Hepatocyte (in vitro differentiated cells): ENCODE measurements at regions not wholly inside any gene's neighbourhood (a gene's known extent, or its start where the extent isn't known, plus 50 kb on each side); places are given as distances from the start of the nearest gene placed in this dataset.

Experiments
- DNase-seq: peaks from one replicate; pipeline ENCODE4 v3.0.0-alpha.2; 2016; ENCODE audit warnings: low spot score
- H2AFZ ChIP-seq: fragments of 200-600 bp; sonication (generic); 2 replicates; pipeline ENCODE4 v1.6.0; 2016; ENCODE audit warnings: antibody characterized with exemption, mild to moderate bottlenecking
- H3K27ac ChIP-seq: fragments of 200-600 bp; sonication (generic); 2 replicates; pipeline ENCODE4 v1.5.1; 2016; ENCODE audit warnings: mild to moderate bottlenecking
- H3K27me3 ChIP-seq: fragments of 200-600 bp; sonication (generic); 2 replicates; pipeline ENCODE4 v1.6.1; 2016
- H3K36me3 ChIP-seq: fragments of 200-600 bp; sonication (generic); replicated peaks from 2 replicates; pipeline ENCODE4 v1.5.1; 2016; ENCODE audit warnings: low read depth; ENCODE audit not compliant: insufficient read depth
- H3K4me1 ChIP-seq: fragments of 200-600 bp; sonication (generic); 2 replicates; pipeline ENCODE4 v1.5.1; 2016; ENCODE audit warnings: mild to moderate bottlenecking, moderate library complexity; ENCODE audit not compliant: insufficient read depth
- H3K4me2 ChIP-seq: fragments of 200-600 bp; sonication (generic); 2 replicates; pipeline ENCODE4 v1.6.0; 2016
- H3K4me3 ChIP-seq: fragments of 200-600 bp; sonication (generic); 2 replicates; pipeline ENCODE4 v1.5.1; 2016; ENCODE audit warnings: mild to moderate bottlenecking
- H3K79me2 ChIP-seq: fragments of 200-600 bp; sonication (generic); 2 replicates; pipeline ENCODE4 v1.6.0; 2017; ENCODE audit warnings: mild to moderate bottlenecking
- H3K9me2 ChIP-seq: fragments of 200-600 bp; sonication (generic); replicated peaks from 2 replicates; pipeline ENCODE4 v1.6.0; 2017; ENCODE audit warnings: mild to moderate bottlenecking; ENCODE audit not compliant: insufficient read depth
- H3K9me3 ChIP-seq: fragments of 200-600 bp; sonication (generic); 2 replicates; pipeline ENCODE4 v1.5.1; 2016; ENCODE audit warnings: low read depth, mild to moderate bottlenecking
- H4K20me1 ChIP-seq: fragments of 200-600 bp; sonication (generic); 2 replicates; pipeline ENCODE4 v1.6.0; 2016; ENCODE audit warnings: mild to moderate bottlenecking; ENCODE audit not compliant: insufficient read depth, poor library complexity, severe bottlenecking
- EZH2 ChIP-seq: fragments of 200-600 bp; sonication (generic); IDR thresholded peaks from 2 replicates; pipeline ENCODE4 v1.6.1; 2016; ENCODE audit warnings: antibody characterized with exemption, mild to moderate bottlenecking, borderline replicate concordance
- EZH2phosphoT487 ChIP-seq: fragments of 200-600 bp; sonication (generic); IDR thresholded peaks from one replicate; pipeline ENCODE4 v1.6.1; 2018; ENCODE audit warnings: antibody characterized with exemption, mild to moderate bottlenecking, low read depth, moderate library complexity; ENCODE audit not compliant: unreplicated experiment, severe bottlenecking
- WGBS: methylation state at CpG from one replicate; pipeline ENCODE4 v1.1.6; 2016; ENCODE audit warnings: low lambda C conversion rate; ENCODE audit errors: missing lambda C conversion rate; 5-methylcytosine and 5-hydroxymethylcytosine counted together
- TF ChIP-seq, protein P1 (sequence below): fragments of 200-600 bp; sonication (generic); IDR thresholded peaks from 2 replicates; pipeline ENCODE4 v1.5.1; 2016; ENCODE audit warnings: antibody characterized with exemption, mild to moderate bottlenecking; ENCODE audit not compliant: poor library complexity

DNA sequence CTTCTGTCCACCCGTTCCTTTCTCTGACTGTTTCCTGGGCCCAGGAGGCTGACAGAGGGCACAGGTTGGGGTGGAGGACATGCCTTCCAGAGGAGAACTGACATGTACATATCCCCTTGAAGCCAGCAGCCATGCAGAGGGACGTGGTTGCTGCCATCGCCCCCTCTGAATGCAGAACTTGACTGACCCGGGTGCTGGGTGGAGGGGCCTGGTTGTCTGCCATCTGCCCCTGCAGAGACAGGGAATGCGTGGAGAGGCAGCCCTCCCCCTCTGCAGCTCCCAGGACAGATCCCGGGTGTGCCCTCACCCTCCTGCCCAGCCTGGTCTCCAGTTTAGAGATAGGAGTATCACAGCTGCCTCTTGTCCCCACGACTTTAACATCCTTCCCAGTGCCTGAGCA is 383.0 kb upstream of the B3GAT1 start:
- Histone ChIP-seq H2AFZ (no peak overlapping the region), H3K4me1 (no peaks in the 10 kb centered on the region), H3K4me2 (no peak overlapping the region), H3K27ac (no peak overlapping the region), H3K27me3 (no peaks in the 10 kb centered on the region), H3K4me3 (no peak overlapping the region), H4K20me1 (no peaks in the 10 kb centered on the region), H3K9me2 (no peaks in the 10 kb centered on the region), H3K9me3 (no peaks in the 10 kb centered on the region), H3K79me2 (no peaks in the 10 kb centered on the region), H3K36me3 (no peaks in the 10 kb centered on the region)
- TF ChIP-seq, protein P1, sequence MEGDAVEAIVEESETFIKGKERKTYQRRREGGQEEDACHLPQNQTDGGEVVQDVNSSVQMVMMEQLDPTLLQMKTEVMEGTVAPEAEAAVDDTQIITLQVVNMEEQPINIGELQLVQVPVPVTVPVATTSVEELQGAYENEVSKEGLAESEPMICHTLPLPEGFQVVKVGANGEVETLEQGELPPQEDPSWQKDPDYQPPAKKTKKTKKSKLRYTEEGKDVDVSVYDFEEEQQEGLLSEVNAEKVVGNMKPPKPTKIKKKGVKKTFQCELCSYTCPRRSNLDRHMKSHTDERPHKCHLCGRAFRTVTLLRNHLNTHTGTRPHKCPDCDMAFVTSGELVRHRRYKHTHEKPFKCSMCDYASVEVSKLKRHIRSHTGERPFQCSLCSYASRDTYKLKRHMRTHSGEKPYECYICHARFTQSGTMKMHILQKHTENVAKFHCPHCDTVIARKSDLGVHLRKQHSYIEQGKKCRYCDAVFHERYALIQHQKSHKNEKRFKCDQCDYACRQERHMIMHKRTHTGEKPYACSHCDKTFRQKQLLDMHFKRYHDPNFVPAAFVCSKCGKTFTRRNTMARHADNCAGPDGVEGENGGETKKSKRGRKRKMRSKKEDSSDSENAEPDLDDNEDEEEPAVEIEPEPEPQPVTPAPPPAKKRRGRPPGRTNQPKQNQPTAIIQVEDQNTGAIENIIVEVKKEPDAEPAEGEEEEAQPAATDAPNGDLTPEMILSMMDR, result no peak
- TF ChIP-seq EZH2 (no peak), EZH2phosphoT487 (no peak)
- over 99% methylated on average over 7 of the region's 7 CpGs for WGBS
- DNase-seq, result no peak

DNA sequence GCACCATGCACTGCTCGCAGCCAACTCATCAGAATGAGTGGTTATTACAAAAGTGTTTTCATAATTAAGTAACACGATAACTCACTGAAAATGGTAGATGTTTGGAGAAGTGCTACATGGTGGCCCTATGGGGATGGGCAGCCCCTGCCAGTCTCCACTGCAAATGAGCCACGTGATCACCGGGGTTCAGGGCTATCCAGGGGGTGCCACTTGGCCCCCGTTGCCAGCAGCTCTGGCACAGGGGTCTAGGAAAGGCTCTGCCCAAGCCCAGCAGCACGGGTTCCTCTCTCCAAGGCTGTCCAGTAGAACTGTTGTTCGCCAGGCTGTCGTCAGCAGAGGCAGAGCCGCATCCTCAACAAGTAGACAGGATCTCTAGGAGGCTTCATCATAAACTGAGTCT is 382.1 kb upstream of the B3GAT1 start:
- WGBS, result 85% methylated on average over 9 of the region's 9 CpGs

DNA sequence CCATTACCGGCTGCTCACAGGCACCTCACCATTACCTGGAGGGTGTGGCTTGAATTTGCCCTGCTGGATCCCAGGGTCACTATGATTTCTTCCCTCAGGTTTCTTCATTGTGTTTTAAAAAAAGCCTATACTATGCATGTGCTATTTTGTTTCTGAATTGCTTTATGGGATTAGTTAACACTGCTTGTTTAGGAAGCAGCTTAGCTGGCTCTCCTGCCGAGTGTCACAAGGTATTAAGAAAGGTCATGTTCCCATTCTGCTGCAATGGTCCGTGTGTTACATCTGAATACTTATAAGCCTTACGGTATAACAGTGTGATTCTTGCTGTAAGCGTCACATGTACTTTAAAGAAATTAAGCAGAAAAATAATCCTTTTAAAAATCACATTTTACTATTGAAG is 380.6 kb upstream of the B3GAT1 start:
- Histone ChIP-seq H3K9me2 (no peaks in the 10 kb centered on the region), H3K27me3 (no peaks in the 10 kb centered on the region), H3K79me2 (no peaks in the 10 kb centered on the region), H3K36me3 (no peaks in the 10 kb centered on the region), H3K27ac (no peak overlapping the region), H3K9me3 (no peaks in the 10 kb centered on the region), H3K4me1 (no peaks in the 10 kb centered on the region), H2AFZ (no peak overlapping the region), H3K4me2 (no peak overlapping the region), H3K4me3 (no peak overlapping the region), H4K20me1 (no peaks in the 10 kb centered on the region)
- DNase-seq, result no peak
- 65% methylated on average over 5 of the region's 5 CpGs for WGBS
- TF ChIP-seq EZH2phosphoT487, result no peak
- TF ChIP-seq, protein P1, result no peak
- no peak for TF ChIP-seq EZH2

More for the DNA sequence above, 382.1 kb upstream of the B3GAT1 start:
- no peaks in the 10 kb centered on the region for H3K9me2 ChIP-seq
- H3K27ac ChIP-seq, result no peak overlapping the region
- no peaks in the 10 kb centered on the region for H4K20me1 ChIP-seq
- TF ChIP-seq EZH2, result no peak
- TF ChIP-seq EZH2phosphoT487, result no peak
- TF ChIP-seq, protein P1, result no peak
- no peak overlapping the region for H2AFZ ChIP-seq
- no peaks in the 10 kb centered on the region for H3K9me3 ChIP-seq
- no peak overlapping the region for H3K4me3 ChIP-seq
- no peaks in the 10 kb centered on the region for H3K27me3 ChIP-seq
- no peaks in the 10 kb centered on the region for H3K79me2 ChIP-seq
- no peak overlapping the region for H3K4me2 ChIP-seq
- H3K4me1 ChIP-seq, result no peaks in the 10 kb centered on the region
- DNase-seq, result no peak
- H3K36me3 ChIP-seq, result no peaks in the 10 kb centered on the region

DNA sequence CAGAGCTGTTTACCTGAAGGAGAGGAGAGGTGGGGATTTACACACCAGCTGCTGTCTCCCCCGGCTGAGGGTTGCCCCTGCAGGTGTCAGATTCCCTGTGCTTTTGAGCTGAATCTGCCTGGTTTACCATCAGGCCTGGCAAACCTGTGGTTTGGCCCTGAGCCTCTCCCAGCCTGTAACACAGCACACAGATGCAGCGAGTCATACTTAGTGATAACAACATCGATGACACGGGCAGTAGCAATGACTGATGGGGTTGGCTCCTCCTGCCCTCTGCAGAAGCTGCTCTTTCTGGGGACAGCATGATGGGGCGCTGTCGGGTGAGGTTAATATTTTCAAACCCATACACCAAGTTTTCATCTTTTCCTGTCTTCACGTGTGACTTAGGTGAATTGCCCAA is 380.0 kb upstream of the B3GAT1 start:
- 58% methylated on average over 7 of the region's 7 CpGs for WGBS
- no peaks in the 10 kb centered on the region for H3K9me2 ChIP-seq
- no peaks in the 10 kb centered on the region for H4K20me1 ChIP-seq
- H3K27ac ChIP-seq, result no peak overlapping the region
- TF ChIP-seq, protein P1, result no peak
- TF ChIP-seq EZH2 (no peak), EZH2phosphoT487 (no peak)
- no peak overlapping the region for H2AFZ ChIP-seq
- no peaks in the 10 kb centered on the region for H3K79me2 ChIP-seq
- no peaks in the 10 kb centered on the region for H3K4me1 ChIP-seq
- H3K4me3 ChIP-seq, result no peak overlapping the region
- H3K9me3 ChIP-seq, result no peaks in the 10 kb centered on the region
- no peak for DNase-seq
- no peaks in the 10 kb centered on the region for H3K36me3 ChIP-seq
- no peak overlapping the region for H3K4me2 ChIP-seq
- no peaks in the 10 kb centered on the region for H3K27me3 ChIP-seq
